ENCODE measurements at regions not wholly inside any gene's neighbourhood (a gene's known extent, or its start where the extent isn't known, plus 50 kb on each side); places are given as distances from the start of the nearest gene placed in this dataset.
"Not testable (repeated sequence)": the region's sequence is repeated elsewhere in the genome, so short reads cannot be mapped to it uniquely, and the experiment has no call there.

DNA sequence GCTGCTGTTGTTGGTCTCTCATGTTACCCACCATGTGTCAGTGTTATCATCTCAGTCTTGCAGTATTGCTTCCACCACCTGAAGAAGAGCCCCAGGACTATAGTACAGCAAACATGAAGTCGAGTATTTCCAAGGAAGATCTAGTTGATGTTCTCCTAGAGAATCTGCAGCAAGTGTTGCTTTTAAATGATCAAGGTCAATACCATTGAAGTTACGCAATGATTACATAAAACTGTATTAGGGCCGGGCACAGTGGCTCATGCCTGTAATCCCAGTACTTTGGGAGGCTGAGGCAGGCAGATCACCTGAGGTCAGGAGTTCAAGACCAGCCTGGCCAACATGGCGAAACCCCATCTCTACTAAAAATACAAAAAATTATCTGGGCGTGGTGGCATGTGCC, 173.9 kb downstream of the TJP1 start:
- DNase-seq; H3K36me3 Mint-ChIP-seq (ENCODE audit: low read depth): not testable (repeated sequence)
- H3K9me3 Mint-ChIP-seq = peaks cover 22% of the 10 kb centered on the region

DNA sequence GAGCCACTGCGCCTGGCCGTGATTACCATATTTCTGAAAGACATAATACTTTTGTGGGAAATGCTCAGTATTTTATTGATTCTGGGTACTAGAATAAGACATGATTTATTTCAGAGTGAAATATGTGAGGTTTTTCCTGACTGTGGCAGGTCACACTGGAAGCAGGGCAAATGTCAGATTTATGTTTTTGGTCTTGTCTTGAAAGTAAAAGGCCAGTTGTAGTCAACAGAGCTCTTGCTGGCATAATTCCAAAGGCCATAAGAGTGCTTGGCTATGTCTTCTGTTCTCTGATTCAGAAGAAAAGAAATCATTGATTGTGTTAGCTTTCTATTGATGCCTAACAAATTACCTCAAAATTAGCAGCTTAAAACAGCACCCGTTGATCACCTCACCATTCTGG, 176.4 kb downstream of the TJP1 start:
- peaks cover 20% of the 10 kb centered on the region for H3K9me3 Mint-ChIP-seq
- no peak overlapping the region for H3K4me3 Mint-ChIP-seq
- no peaks in the 10 kb centered on the region for H3K4me1 Mint-ChIP-seq (ENCODE audit: low read depth)
- H3K27me3 Mint-ChIP-seq = no peaks in the 10 kb centered on the region
- no peaks in the 10 kb centered on the region for H3K36me3 Mint-ChIP-seq (ENCODE audit: low read depth)
- no peak overlapping the region for H3K27ac Mint-ChIP-seq
- DNase-seq = no peak

More for the DNA sequence above, 173.9 kb downstream of the TJP1 start:
- not testable (repeated sequence) for H3K27me3 Mint-ChIP-seq; H3K4me3 Mint-ChIP-seq; H3K4me1 Mint-ChIP-seq (ENCODE audit: low read depth); H3K27ac Mint-ChIP-seq

DNA sequence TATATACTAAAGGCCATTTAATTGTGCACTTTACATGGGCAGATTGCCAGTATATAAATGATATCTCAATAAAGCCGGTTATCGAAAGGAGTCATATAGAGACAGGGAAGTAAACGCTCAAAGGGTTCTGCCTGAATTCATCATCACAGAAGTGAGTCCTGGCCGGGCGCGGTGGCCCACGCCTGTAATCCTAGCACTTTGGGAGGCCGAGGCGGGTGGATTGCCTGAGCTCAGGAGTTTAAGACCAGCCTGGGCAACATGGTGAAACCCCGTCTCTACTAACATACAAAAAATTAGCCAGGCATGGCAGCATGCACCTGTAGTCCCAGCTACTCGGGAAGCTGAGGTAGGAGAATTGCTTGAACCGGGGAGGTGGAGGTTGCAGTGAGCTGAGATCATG, 177.9 kb downstream of the TJP1 start:
- H3K27me3 Mint-ChIP-seq; H3K27ac Mint-ChIP-seq; H3K4me3 Mint-ChIP-seq; H3K36me3 Mint-ChIP-seq (ENCODE audit: low read depth); DNase-seq; H3K4me1 Mint-ChIP-seq (ENCODE audit: low read depth): not testable (repeated sequence)
- peaks cover 20% of the 10 kb centered on the region for H3K9me3 Mint-ChIP-seq

DNA sequence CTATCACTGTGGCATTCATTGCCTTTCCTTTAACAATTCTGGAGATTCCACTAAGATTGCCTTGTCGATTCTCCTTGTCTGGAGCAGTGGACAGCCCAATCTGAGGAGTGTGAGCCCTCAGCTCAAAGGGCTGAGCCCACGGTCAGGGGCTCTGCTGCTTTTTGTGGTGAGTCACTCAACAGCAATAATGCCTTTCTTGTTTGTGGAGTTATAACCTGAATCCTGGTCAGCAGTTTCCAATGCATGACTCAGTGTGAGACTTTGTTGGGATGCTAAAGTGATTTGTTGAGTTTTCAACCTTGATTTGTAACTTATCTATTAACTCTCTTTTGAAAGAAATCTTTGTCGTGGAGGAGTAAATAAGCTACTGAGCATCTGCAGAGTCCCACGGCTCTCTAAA, 183.5 kb downstream of the TJP1 start:
- no peak overlapping the region for H3K4me3 Mint-ChIP-seq
- H3K27me3 Mint-ChIP-seq = peaks cover 13% of the 10 kb centered on the region
- no peaks in the 10 kb centered on the region for H3K36me3 Mint-ChIP-seq (ENCODE audit: low read depth)
- no peaks in the 10 kb centered on the region for H3K4me1 Mint-ChIP-seq (ENCODE audit: low read depth)
- no peaks in the 10 kb centered on the region for H3K9me3 Mint-ChIP-seq
- H3K27ac Mint-ChIP-seq = no peak overlapping the region
- DNase-seq = no peak

DNA sequence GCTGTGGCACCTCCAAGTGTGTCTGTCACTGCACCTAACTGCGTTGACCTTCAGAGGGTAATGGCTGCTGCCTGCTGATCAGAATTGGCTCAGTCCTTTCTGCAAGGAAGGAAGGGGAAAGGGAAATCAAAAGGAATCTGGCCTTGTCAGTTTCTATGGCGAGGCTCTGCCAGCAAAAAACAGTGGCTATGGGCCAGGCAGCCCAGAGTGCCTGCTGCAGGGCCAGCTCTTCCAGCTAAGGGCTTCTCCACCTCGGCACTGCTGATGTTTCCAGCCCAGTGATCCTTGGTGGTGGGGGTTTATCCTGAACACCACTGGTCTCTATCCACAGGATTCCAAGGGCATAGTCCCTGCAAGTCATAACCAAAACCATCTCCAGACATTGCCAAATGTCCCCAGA, 184.3 kb downstream of the TJP1 start:
- H3K9me3 Mint-ChIP-seq = no peaks in the 10 kb centered on the region
- no peak overlapping the region for H3K4me3 Mint-ChIP-seq
- H3K4me1 Mint-ChIP-seq (ENCODE audit: low read depth) = no peaks in the 10 kb centered on the region

DNA sequence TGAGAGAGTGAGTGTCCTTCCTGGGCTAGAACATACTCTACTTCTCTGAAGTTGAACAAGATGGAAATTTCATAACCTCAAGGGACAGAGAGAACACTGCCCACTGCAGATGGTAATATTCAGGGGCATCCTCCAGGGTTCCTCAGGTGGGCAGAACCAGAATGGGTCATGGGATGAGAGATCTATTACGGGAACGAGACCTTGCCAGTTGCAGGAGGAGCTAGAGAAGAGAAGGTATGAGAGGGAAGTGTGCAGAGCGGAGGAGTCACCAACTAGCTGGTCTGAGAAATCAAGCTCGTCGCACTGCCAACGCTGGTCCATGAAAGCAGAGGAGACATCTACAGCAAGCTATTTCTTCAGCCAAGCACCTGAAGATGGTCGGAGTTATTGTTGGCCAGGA, 184.7 kb downstream of the TJP1 start:
- H3K4me3 Mint-ChIP-seq = no peak overlapping the region
- H3K36me3 Mint-ChIP-seq (ENCODE audit: low read depth) = no peaks in the 10 kb centered on the region
- H3K27me3 Mint-ChIP-seq = peaks cover 21% of the 10 kb centered on the region
- no peaks in the 10 kb centered on the region for H3K9me3 Mint-ChIP-seq
- H3K27ac Mint-ChIP-seq = no peak overlapping the region
- DNase-seq = no peak
- H3K4me1 Mint-ChIP-seq (ENCODE audit: low read depth) = no peaks in the 10 kb centered on the region

More for the DNA sequence above, 184.3 kb downstream of the TJP1 start:
- Mint-ChIP-seq H3K27ac (no peak overlapping the region), H3K27me3 (peaks cover 18% of the 10 kb centered on the region), H3K36me3 (ENCODE audit: low read depth) (no peaks in the 10 kb centered on the region)
- DNase-seq = no peak

DNA sequence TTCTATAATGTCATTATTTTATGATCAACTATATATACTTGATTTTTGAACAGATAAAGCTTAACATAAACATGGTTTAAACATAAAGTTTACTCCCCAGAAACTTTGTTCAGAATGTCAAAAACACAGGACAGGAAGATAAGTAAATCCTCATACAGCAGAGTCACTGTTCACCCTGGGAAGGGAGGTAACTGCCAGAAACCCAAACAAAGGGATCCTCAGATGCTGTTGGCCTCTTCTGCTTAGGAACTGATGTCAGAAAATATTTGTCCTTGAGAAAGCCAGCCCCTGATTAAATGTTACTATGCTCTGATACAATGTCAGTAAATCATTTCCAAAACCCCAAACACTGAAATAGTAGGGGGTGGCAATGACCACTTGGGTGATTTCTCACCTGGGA, 185.3 kb downstream of the TJP1 start:
- peaks cover 21% of the 10 kb centered on the region for H3K27me3 Mint-ChIP-seq
- H3K27ac Mint-ChIP-seq = no peak overlapping the region
- H3K4me3 Mint-ChIP-seq = no peak overlapping the region
- no peaks in the 10 kb centered on the region for H3K4me1 Mint-ChIP-seq (ENCODE audit: low read depth)
- H3K36me3 Mint-ChIP-seq (ENCODE audit: low read depth) = no peaks in the 10 kb centered on the region
- DNase-seq = no peak
- no peaks in the 10 kb centered on the region for H3K9me3 Mint-ChIP-seq

DNA sequence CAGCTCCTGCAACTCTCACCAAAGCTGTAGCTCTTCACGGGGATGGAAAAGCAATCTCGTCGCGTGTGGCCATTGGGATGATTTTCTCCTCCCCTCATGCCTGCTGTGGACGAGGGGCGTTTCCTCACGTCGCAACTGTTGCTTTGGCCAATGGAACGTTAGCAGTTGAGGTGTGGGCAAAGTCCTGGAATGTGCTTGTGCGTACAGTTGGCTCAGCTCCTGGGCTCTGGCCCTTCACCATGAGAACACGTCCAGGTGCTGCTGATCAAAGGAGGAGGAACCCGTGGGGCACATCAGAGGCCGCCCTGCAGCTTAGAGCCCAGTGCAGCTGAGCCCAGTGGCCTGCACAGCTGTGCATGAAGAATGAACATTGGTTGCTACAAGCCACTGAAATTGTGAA, 186.1 kb downstream of the TJP1 start:
- no peak for DNase-seq
- no peaks in the 10 kb centered on the region for H3K9me3 Mint-ChIP-seq
- no peak overlapping the region for H3K27ac Mint-ChIP-seq
- H3K4me3 Mint-ChIP-seq = no peak overlapping the region
- no peaks in the 10 kb centered on the region for H3K4me1 Mint-ChIP-seq (ENCODE audit: low read depth)
- H3K27me3 Mint-ChIP-seq = peaks cover 22% of the 10 kb centered on the region
- H3K36me3 Mint-ChIP-seq (ENCODE audit: low read depth) = no peaks in the 10 kb centered on the region

DNA sequence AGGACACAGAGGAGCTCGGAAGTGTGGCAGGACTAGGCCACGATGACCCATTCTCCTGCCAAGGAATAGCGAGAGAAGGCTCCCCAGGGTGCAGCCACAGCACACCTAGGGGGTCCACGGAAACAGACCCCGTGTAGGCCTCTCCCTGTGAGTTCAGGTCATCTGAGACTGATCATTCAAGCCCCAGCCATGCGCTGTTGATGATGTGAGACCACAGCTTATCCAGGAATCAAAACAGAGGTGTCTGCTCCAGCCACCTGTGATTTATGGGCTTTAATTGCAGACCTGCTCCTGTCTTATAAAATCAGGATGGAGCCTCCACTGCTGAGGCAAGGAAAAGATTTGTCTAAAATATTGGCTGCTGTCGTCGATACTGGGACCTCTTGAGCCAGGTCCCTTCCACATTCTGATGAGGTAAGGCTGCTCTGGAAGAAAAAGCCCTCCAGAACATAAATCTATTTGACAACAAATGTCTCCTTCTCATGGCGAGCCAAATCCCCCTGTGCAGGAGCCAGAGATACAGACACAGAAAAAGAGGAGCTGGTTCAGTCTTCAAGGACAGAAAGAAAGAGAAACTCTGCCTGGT, 186.7 kb downstream of the TJP1 start:
- Mint-ChIP-seq H3K4me1 (ENCODE audit: low read depth) (no peaks in the 10 kb centered on the region), H3K27ac (no peak overlapping the region), H3K27me3 (peaks cover 25% of the 10 kb centered on the region), H3K36me3 (ENCODE audit: low read depth) (no peaks in the 10 kb centered on the region), H3K9me3 (no peaks in the 10 kb centered on the region), H3K4me3 (no peak overlapping the region)
- no peak for DNase-seq

DNA sequence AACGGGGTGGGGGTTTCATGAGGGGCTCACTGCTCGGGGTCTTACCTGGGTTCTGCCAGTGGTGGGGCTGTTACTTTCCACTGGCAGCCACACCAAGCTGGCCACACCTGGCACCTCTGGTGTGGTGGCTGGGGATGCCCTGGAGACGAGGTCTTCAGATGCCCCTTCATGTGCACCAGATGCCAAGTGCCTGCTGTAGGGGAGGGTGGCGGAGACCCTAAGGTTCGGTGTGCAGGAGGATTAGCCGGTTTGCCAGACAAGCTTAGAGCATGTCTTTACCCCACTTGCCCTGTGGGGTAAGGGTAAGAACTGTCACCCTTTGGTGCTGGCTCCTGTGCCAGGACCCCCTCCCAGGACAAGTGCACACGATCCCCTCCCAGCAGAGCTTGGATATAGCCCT, 188.3 kb downstream of the TJP1 start:
- Mint-ChIP-seq H3K27ac (no peak overlapping the region), H3K36me3 (ENCODE audit: low read depth) (no peaks in the 10 kb centered on the region), H3K27me3 (peaks cover 23% of the 10 kb centered on the region), H3K4me3 (no peak overlapping the region), H3K9me3 (no peaks in the 10 kb centered on the region), H3K4me1 (ENCODE audit: low read depth) (no peaks in the 10 kb centered on the region)
- no peak for DNase-seq

DNA sequence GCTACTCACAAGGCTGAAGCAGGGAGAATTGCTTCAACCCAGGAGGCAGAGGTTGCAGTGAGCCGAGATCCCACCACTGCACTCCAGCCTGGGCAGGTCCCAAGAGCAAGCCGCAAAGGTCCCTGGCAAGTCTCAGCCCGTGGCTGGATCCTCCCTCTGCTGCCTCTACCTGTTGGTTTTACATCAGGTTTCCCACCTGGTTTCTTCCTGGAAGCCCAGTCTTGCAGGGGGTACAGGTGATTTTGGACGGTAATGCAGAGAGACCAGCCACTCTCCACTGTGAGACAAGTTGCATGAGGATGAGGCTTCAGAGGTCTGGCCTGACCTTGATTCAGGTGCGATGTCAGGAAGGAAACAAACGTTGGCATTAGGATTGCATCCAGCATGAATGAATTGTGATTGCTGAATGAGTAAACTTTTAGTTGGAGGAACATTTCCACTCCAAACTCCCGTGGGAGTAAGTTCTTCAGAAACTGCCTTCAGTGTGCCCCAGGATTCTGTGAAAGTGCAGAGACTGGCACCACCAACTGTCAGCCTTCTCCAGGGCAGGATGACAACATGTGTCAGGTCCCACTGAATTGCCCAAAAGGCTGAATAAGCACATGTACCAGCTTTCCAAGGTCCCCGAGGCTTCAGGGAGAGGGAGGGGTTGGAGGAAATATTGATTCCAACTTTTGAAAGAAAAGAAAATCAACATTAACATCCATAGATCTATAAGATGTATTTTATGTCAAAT, 189.4 kb downstream of the TJP1 start:
- H3K4me3 Mint-ChIP-seq = no peak overlapping the region
- H3K27ac Mint-ChIP-seq = no peak overlapping the region
- H3K4me1 Mint-ChIP-seq (ENCODE audit: low read depth) = no peaks in the 10 kb centered on the region
- no peaks in the 10 kb centered on the region for H3K36me3 Mint-ChIP-seq (ENCODE audit: low read depth)
- peaks cover 2% of the 10 kb centered on the region for H3K9me3 Mint-ChIP-seq
- DNase-seq = no peak
- H3K27me3 Mint-ChIP-seq = peaks cover 27% of the 10 kb centered on the region

DNA sequence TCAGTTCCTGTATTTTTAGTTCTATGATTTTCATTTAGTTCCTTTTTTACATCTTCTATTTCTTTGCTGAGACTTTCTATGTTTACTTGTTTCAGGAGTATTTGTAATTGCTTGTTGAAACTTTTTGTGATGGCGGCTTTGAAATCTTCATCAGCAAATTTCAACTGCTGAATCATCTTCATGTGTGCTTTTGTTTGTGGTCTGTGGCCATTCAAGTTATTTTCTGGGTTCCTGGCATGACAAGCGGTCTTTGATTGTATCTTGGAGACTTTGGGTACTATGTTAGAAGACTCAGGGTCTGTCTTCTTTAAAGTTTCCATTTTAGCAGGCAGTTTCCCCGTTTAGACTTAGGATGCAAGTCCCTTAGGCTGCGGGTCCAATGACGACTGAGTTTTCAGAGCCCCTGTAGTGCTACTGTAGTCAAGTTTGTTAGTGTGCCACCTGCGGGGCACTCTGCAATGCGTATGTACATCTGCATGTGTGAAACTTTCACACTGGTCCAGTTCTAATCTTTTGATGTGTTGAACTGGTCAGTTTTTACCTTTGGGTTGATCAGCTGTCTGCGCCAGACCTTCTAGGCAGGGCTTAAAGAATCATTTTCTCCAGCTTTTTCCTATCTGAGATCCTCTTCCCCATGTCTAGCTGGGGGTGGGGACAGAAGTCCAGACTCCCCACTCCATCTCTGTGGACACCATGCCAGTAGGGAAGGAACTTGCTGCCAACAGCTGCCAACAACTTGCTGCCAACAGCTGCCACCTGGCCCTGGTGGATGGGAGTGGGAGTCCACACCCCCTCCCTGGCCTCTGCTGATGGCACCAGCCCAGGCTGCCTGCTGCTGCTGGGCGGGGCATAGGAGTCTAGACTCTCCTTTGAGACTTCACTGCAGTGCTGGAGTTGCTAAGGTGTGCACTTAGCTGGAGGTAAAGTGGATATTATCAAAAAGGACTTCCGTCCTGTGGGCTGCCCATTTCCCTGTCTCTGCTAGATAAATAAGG, 190.9 kb downstream of the TJP1 start:
- peaks cover 2% of the 10 kb centered on the region for H3K9me3 Mint-ChIP-seq
- DNase-seq = no peak
- no peak overlapping the region for H3K27ac Mint-ChIP-seq
- no peaks in the 10 kb centered on the region for H3K36me3 Mint-ChIP-seq (ENCODE audit: low read depth)
- peaks cover 27% of the 10 kb centered on the region for H3K27me3 Mint-ChIP-seq
- H3K4me3 Mint-ChIP-seq = no peak overlapping the region
- H3K4me1 Mint-ChIP-seq (ENCODE audit: low read depth) = no peaks in the 10 kb centered on the region

DNA sequence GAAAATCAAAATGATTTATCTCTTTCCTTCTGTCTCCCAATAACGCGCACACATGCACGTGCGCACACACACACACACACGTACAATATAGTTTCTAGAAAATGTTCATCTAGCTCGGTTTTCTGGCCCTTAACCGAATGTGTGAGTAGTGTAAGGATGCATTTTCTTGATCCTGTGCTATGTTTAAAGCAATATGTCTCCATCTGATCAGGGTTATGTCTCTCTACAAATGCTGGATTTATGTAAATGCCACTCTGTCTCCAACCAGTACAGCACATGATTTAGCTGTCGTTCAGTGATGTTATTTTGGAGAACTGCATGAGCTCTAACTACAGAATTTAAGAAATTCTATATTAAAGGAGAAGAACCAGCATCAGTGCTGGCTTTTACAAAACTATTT, 198.0 kb downstream of the TJP1 start:
- H3K27ac Mint-ChIP-seq = no peak overlapping the region
- H3K4me1 Mint-ChIP-seq (ENCODE audit: low read depth) = no peaks in the 10 kb centered on the region
- no peak overlapping the region for H3K4me3 Mint-ChIP-seq
- no peaks in the 10 kb centered on the region for H3K36me3 Mint-ChIP-seq (ENCODE audit: low read depth)
- H3K27me3 Mint-ChIP-seq = peaks cover 3% of the 10 kb centered on the region
- peaks cover 2% of the 10 kb centered on the region for H3K9me3 Mint-ChIP-seq
- no peak for DNase-seq

DNA sequence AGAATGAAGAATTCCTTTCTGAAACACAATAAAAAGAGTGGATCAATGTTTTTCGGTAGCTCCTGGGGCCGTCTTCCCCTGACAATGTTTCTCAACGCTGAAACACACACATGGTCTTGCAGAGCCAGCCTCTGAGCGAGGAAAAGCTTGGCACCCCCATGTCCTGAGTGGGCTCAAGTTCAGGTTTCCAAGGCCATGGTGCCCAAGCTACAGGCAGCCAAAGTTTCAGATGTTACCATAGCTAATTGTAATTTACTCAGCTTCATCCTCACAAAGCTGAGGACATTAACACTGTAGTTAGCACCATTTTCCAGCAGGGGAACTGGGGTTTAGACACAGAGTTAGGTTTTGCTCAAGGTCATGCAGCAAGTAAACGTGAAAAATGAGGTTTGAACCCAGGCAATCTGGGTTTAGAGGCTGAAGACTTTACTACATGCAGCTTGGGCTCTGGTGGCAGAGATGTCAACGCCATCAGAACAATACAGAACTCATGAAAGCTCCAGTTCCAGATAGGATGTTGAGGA, 199.1 kb downstream of the TJP1 start:
- peaks cover 4% of the 10 kb centered on the region for H3K27me3 Mint-ChIP-seq
- H3K9me3 Mint-ChIP-seq = no peaks in the 10 kb centered on the region
- no peaks in the 10 kb centered on the region for H3K4me1 Mint-ChIP-seq (ENCODE audit: low read depth)
- no peak for DNase-seq
- H3K36me3 Mint-ChIP-seq (ENCODE audit: low read depth) = no peaks in the 10 kb centered on the region
- no peak overlapping the region for H3K4me3 Mint-ChIP-seq
- no peak overlapping the region for H3K27ac Mint-ChIP-seq

All from activated T-cell treated with anti-CD3 and anti-CD28 coated beads, Interleukin-2, amount 50 U/mL, for 24 hours (primary cell).